WTC11 (cell line): ENCODE measurements at regions not wholly inside any gene's neighbourhood (a gene's known extent, or its start where the extent isn't known, plus 50 kb on each side); places are given as distances from the start of the nearest gene placed in this dataset.

ENCODE experiments used
- ATAC-seq: fragments of 200-7000 bp; cut with Tn5 transposase; 2 replicates; pipeline ENCODE4 v1.10.0; 2021; ENCODE audit warnings: mild to moderate bottlenecking, moderate library complexity
- CTCF ChIA-PET: fragments of 300-600 bp; sonication (Branson Sonifier 250); formaldehyde crosslinking; loops from one replicate; lab custom pipeline; 2021; ENCODE audit warnings: antibody characterized with exemption; lab: Charles Lee
- POLR2A ChIA-PET: fragments of 350-600 bp; sonication (Branson Sonifier 250); formaldehyde crosslinking; loops from one replicate; lab custom pipeline; 2021; ENCODE audit warnings: antibody characterized with exemption; lab: Charles Lee
- DNase-seq: peaks from one replicate; pipeline ENCODE4 v3.0.0; 2021; ENCODE audit warnings: low spot score
- H3K27ac Mint-ChIP-seq: 2 replicates; pipeline ENCODE4 v1.8.0; 2021; ENCODE audit warnings: mixed read lengths
- H3K27me3 Mint-ChIP-seq: 2 replicates; pipeline ENCODE4 v1.8.0; 2021; ENCODE audit warnings: low read depth, mild to moderate bottlenecking, moderate library complexity, mixed read lengths
- H3K36me3 Mint-ChIP-seq: 2 replicates; pipeline ENCODE4 v1.8.0; 2021; ENCODE audit warnings: mixed read lengths
- H3K4me1 Mint-ChIP-seq: 2 replicates; pipeline ENCODE4 v1.8.0; 2022; ENCODE audit warnings: mixed read lengths
- H3K4me3 Mint-ChIP-seq: 2 replicates; pipeline ENCODE4 v1.8.0; 2021; ENCODE audit warnings: mild to moderate bottlenecking, moderate library complexity, mixed read lengths
- H3K9me3 Mint-ChIP-seq: 2 replicates; pipeline ENCODE4 v1.8.0; 2021; ENCODE audit warnings: mixed read lengths
- AFF4 ChIP-seq: sonication (generic); formaldehyde crosslinking; IDR thresholded peaks from 2 replicates; pipeline ENCODE4 v1.8.1; 2023; ENCODE audit warnings: mild to moderate bottlenecking, missing genetic modification reagents, borderline replicate concordance
- ARID4B ChIP-seq: sonication (generic); formaldehyde crosslinking; IDR thresholded peaks from 2 replicates; pipeline ENCODE4 v1.8.0; 2023; ENCODE audit warnings: missing genetic modification reagents, mild to moderate bottlenecking, borderline replicate concordance
- CREB1 ChIP-seq: sonication (generic); formaldehyde crosslinking; IDR thresholded peaks from 2 replicates; pipeline ENCODE4 v1.8.0; 2023; ENCODE audit warnings: mild to moderate bottlenecking, missing genetic modification reagents
- EMX1 ChIP-seq: fragments of 250-450 bp; sonication (Bioruptor Pico); IDR thresholded peaks from 2 replicates; pipeline ENCODE4 v1.8.0; 2021; ENCODE audit warnings: mild to moderate bottlenecking
- ETV6 ChIP-seq: sonication (generic); formaldehyde crosslinking; IDR thresholded peaks from 2 replicates; pipeline ENCODE4 v1.8.1; 2022; ENCODE audit warnings: mild to moderate bottlenecking, missing genetic modification reagents
- FOXJ3 ChIP-seq: sonication (generic); formaldehyde crosslinking; IDR thresholded peaks from 2 replicates; pipeline ENCODE4 v1.9.0; 2021; ENCODE audit warnings: missing genetic modification reagents, mild to moderate bottlenecking, borderline replicate concordance
- FOXK1 ChIP-seq: sonication (generic); formaldehyde crosslinking; IDR thresholded peaks from 2 replicates; pipeline ENCODE4 v1.8.0; 2022; ENCODE audit warnings: mild to moderate bottlenecking, moderate library complexity, missing genetic modification reagents
- HMGA2 ChIP-seq: fragments of 250-450 bp; sonication (Bioruptor Pico); IDR thresholded peaks from 2 replicates; pipeline ENCODE4 v1.4.0; 2021; ENCODE audit warnings: mild to moderate bottlenecking, moderate library complexity
- IRF2 ChIP-seq: sonication (generic); formaldehyde crosslinking; IDR thresholded peaks from 2 replicates; pipeline ENCODE4 v1.8.0; 2022; ENCODE audit warnings: low read depth, missing genetic modification reagents, borderline replicate concordance
- KAT7 ChIP-seq: sonication (generic); formaldehyde crosslinking; IDR thresholded peaks from 2 replicates; pipeline ENCODE4 v1.8.1; 2023; ENCODE audit warnings: missing genetic modification reagents, mild to moderate bottlenecking, borderline replicate concordance
- MAX ChIP-seq: sonication (generic); formaldehyde crosslinking; IDR thresholded peaks from 2 replicates; pipeline ENCODE4 v1.8.0; 2022; ENCODE audit warnings: mild to moderate bottlenecking, missing genetic modification reagents
- NFYB ChIP-seq: sonication (generic); formaldehyde crosslinking; conservative IDR thresholded peaks from 2 replicates; pipeline ENCODE4 v1.8.0; 2022; ENCODE audit warnings: low read depth, missing genetic modification reagents
- RORB ChIP-seq: fragments of 250-450 bp; sonication (Bioruptor Pico); IDR thresholded peaks from 2 replicates; pipeline ENCODE4 v1.9.0; 2021; ENCODE audit warnings: mild to moderate bottlenecking
- SMAD3 ChIP-seq: sonication (generic); formaldehyde crosslinking; IDR thresholded peaks from 2 replicates; pipeline ENCODE4 v1.8.0; 2022; ENCODE audit warnings: missing genetic modification reagents, mild to moderate bottlenecking, borderline replicate concordance
- TP53 ChIP-seq: sonication (generic); formaldehyde crosslinking; IDR thresholded peaks from 2 replicates; pipeline ENCODE4 v1.8.1; 2023; ENCODE audit warnings: mild to moderate bottlenecking, missing genetic modification reagents
- USF1 ChIP-seq: sonication (generic); formaldehyde crosslinking; IDR thresholded peaks from 2 replicates; pipeline ENCODE4 v1.8.0; 2022; ENCODE audit warnings: mild to moderate bottlenecking, missing genetic modification reagents
- ZNF232 ChIP-seq: sonication (generic); formaldehyde crosslinking; IDR thresholded peaks from 2 replicates; pipeline ENCODE4 v1.8.0; 2022; ENCODE audit warnings: mild to moderate bottlenecking, missing genetic modification reagents
- ZNF263 ChIP-seq: sonication (generic); formaldehyde crosslinking; IDR thresholded peaks from 2 replicates; pipeline ENCODE4 v1.8.1; 2022; ENCODE audit warnings: low read depth, mild to moderate bottlenecking, moderate library complexity, missing genetic modification reagents
- ZNF317 ChIP-seq: sonication (generic); formaldehyde crosslinking; IDR thresholded peaks from 2 replicates; pipeline ENCODE4 v1.8.1; 2023; ENCODE audit warnings: low read depth, mild to moderate bottlenecking, moderate library complexity, missing genetic modification reagents, borderline replicate concordance
- TF ChIP-seq, protein P1 (sequence below): fragments of 250-450 bp; sonication (Bioruptor Pico); IDR thresholded peaks from 2 replicates; pipeline ENCODE4 v1.9.0; 2021; ENCODE audit warnings: moderate library complexity, mild to moderate bottlenecking, inconsistent platforms, borderline replicate concordance
- TF ChIP-seq, protein P2 (sequence below): sonication (generic); formaldehyde crosslinking; IDR thresholded peaks from 2 replicates; pipeline ENCODE4 v1.8.0; 2023; ENCODE audit warnings: missing genetic modification reagents
- TF ChIP-seq, protein P3 (sequence below): sonication (generic); formaldehyde crosslinking; IDR thresholded peaks from 2 replicates; pipeline ENCODE4 v1.8.1; 2023; ENCODE audit warnings: mild to moderate bottlenecking, moderate library complexity, missing genetic modification reagents

GRCh38 chr3:66152336-66152735, 68.5 kb upstream of the SLC25A26 start:
- Mint-ChIP-seq H3K36me3 (no peaks in the 10 kb centered on the region), H3K9me3 (no peaks in the 10 kb centered on the region), H3K27me3 (no peaks in the 10 kb centered on the region), H3K27ac (no peak overlapping the region), H3K4me3 (no peak overlapping the region), H3K4me1 (peaks cover 10% of the 10 kb centered on the region)
- POLR2A ChIA-PET, result no interaction called here
- no peak for TF ChIP-seq TP53 (CRISPR knock-in tag)
- DNase-seq (no peak), ATAC-seq (no peak)
- CTCF ChIA-PET, result interaction anchor here (0.5 kb wide), 1 partner anchor 30 kb away, joined by 3 read pairs; no protein-coding TSS in a partner anchor

GRCh38 chr3:66150977-66151376, 69.8 kb upstream of the SLC25A26 start:
- no peak for ATAC-seq
- ChIA-PET POLR2A (no interaction called here), CTCF (no interaction called here)
- Mint-ChIP-seq H3K4me1 (peaks cover 10% of the 10 kb centered on the region), H3K9me3 (no peaks in the 10 kb centered on the region), H3K36me3 (no peaks in the 10 kb centered on the region)
- TF ChIP-seq MAX (CRISPR knock-in tag) (no peak), IRF2 (CRISPR knock-in tag) (no peak), HMGA2 (CRISPR knock-in tag) (no peak), AFF4 (no peak), EMX1 (CRISPR knock-in tag) (no peak), TP53 (CRISPR knock-in tag) (no peak), CREB1 (CRISPR knock-in tag) (no peak), SMAD3 (CRISPR knock-in tag) (no peak), USF1 (CRISPR knock-in tag) (no peak), ZNF232 (no peak), FOXJ3 (CRISPR knock-in tag) (no peak), KAT7 (no peak), ZNF317 (no peak), NFYB (CRISPR knock-in tag) (no peak), FOXK1 (CRISPR knock-in tag) (no peak)
- TF ChIP-seq, protein P1, sequence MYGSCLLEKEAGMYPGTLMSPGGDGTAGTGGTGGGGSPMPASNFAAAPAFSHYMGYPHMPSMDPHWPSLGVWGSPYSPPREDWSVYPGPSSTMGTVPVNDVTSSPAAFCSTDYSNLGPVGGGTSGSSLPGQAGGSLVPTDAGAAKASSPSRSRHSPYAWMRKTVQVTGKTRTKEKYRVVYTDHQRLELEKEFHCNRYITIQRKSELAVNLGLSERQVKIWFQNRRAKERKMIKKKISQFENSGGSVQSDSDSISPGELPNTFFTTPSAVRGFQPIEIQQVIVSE (CRISPR knock-in tag), result no peak
- TF ChIP-seq, protein P2, sequence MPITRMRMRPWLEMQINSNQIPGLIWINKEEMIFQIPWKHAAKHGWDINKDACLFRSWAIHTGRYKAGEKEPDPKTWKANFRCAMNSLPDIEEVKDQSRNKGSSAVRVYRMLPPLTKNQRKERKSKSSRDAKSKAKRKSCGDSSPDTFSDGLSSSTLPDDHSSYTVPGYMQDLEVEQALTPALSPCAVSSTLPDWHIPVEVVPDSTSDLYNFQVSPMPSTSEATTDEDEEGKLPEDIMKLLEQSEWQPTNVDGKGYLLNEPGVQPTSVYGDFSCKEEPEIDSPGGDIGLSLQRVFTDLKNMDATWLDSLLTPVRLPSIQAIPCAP (CRISPR knock-in tag), result no peak
- TF ChIP-seq, all 79 proteins: peak for 0
- no peak for DNase-seq
- H3K4me3 Mint-ChIP-seq, result no peak overlapping the region
- H3K27ac Mint-ChIP-seq, result no peak overlapping the region
- H3K27me3 Mint-ChIP-seq, result no peaks in the 10 kb centered on the region

- CTCF ChIA-PET, result no interaction called here
- TF ChIP-seq ZNF263 (CRISPR knock-in tag) (no peak), RORB (CRISPR knock-in tag) (no peak), ARID4B (CRISPR knock-in tag) (no peak), ETV6 (CRISPR knock-in tag) (no peak)
- TF ChIP-seq, protein P3, sequence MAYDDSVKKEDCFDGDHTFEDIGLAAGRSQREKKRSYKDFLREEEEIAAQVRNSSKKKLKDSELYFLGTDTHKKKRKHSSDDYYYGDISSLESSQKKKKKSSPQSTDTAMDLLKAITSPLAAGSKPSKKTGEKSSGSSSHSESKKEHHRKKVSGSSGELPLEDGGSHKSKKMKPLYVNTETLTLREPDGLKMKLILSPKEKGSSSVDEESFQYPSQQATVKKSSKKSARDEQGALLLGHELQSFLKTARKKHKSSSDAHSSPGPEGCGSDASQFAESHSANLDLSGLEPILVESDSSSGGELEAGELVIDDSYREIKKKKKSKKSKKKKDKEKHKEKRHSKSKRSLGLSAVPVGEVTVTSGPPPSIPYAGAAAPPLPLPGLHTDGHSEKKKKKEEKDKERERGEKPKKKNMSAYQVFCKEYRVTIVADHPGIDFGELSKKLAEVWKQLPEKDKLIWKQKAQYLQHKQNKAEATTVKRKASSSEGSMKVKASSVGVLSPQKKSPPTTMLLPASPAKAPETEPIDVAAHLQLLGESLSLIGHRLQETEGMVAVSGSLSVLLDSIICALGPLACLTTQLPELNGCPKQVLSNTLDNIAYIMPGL (CRISPR knock-in tag), result no peak
These were observed 71.5 kb upstream of the SLC25A26 start for GRCh38 chr3:66149269-66149668.

More at GRCh38 chr3:66149269-66149668, 71.5 kb upstream of the SLC25A26 start:
- ATAC-seq (no peak), DNase-seq (no peak)
- peaks cover 10% of the 10 kb centered on the region for H3K4me1 Mint-ChIP-seq
- H3K27me3 Mint-ChIP-seq, result no peaks in the 10 kb centered on the region
- no peaks in the 10 kb centered on the region for H3K36me3 Mint-ChIP-seq
- POLR2A ChIA-PET, result no interaction called here
- no peak overlapping the region for H3K4me3 Mint-ChIP-seq
- no peak overlapping the region for H3K27ac Mint-ChIP-seq
- H3K9me3 Mint-ChIP-seq, result no peaks in the 10 kb centered on the region
